A549 (cell line): ENCODE measurements at regions not wholly inside any gene's neighbourhood (a gene's known extent, or its start where the extent isn't known, plus 50 kb on each side); places are given as distances from the start of the nearest gene placed in this dataset.

Experiments used
- ATAC-seq, 2 experiments: fragments of 200-7000 bp in 1 of 2; fragments of >200 bp in 1 of 2; cut with Nextera tagmentation in 1 of 2; cut with Tn5 transposase in 1 of 2; 3 replicates each; pipeline versions ENCODE4 v1.8.0 to v1.9.1; 2018 to 2020; ENCODE audit warnings: mild to moderate bottlenecking in 1 of 2, moderate library complexity in 1 of 2
- CTCF ChIA-PET: fragments of 300-600 bp; sonication (Branson Sonifier 250); formaldehyde crosslinking; extraction: SDS; loops from one replicate; lab custom pipeline; 2021; ENCODE audit warnings: antibody characterized with exemption, inconsistent platforms; lab: Yijun Ruan, JAX
- POLR2A ChIA-PET: fragments of 350-600 bp; formaldehyde crosslinking; extraction: SDS; loops from one replicate; lab custom pipeline; 2021; ENCODE audit warnings: antibody characterized with exemption, inconsistent platforms; lab: Yijun Ruan, JAX
- DNase-seq, 2 experiments: peaks; one replicate each; pipeline versions ENCODE4 v3.0.0 to v3.0.0-alpha.2; 2011 to 2016; ENCODE audit warnings: low read depth in 1 of 2, low spot score in 1 of 2
- FAIRE-seq: peaks from 2 replicates; lab custom pipeline; 2011; peaks lifted over from hg19 to GRCh38; lab: Jason Lieb, UNC
- H3K27ac ChIP-seq, 2 experiments: fragments of >200 bp; sonication (Bioruptor Twin); formaldehyde crosslinking; 3 replicates each; pipeline ENCODE4 v1.5.1; 2016 to 2017
- H3K4me1 ChIP-seq: fragments of >200 bp; sonication (Bioruptor Twin); formaldehyde crosslinking; 3 replicates; pipeline ENCODE4 v1.6.1; 2016
- H3K4me2 ChIP-seq: fragments of >200 bp; sonication (Bioruptor Twin); formaldehyde crosslinking; 3 replicates; pipeline ENCODE4 v1.6.1; 2016
- H3K4me3 ChIP-seq: fragments of >200 bp; sonication (Bioruptor Twin); formaldehyde crosslinking; 3 replicates; pipeline ENCODE4 v1.5.1; 2016
- H3K9me3 ChIP-seq: fragments of >200 bp; sonication (Bioruptor Twin); formaldehyde crosslinking; 3 replicates; pipeline ENCODE4 v1.6.1; 2016
- CTCF ChIP-seq: fragments of >200 bp; sonication (Bioruptor Twin); formaldehyde crosslinking; IDR thresholded peaks from 3 replicates; pipeline ENCODE4 v1.5.1; 2016
- ELK1 ChIP-seq: fragments of 150-350 bp; IDR thresholded peaks from 2 replicates; pipeline ENCODE4 v1.6.1; 2014; ENCODE audit warnings: low read depth, mild to moderate bottlenecking, low read length
- EP300 ChIP-seq, 2 experiments: fragments of >200 bp; sonication (Bioruptor Twin); formaldehyde crosslinking; IDR thresholded peaks; 2 replicates in 1 of 2; 3 replicates in 1 of 2; pipeline ENCODE4 v1.6.1; 2016 to 2017
- ESRRA ChIP-seq: fragments of 150-350 bp; IDR thresholded peaks from 2 replicates; pipeline ENCODE4 v1.6.1; 2014; ENCODE audit warnings: mild to moderate bottlenecking, low read length, borderline replicate concordance
- FOSL2 ChIP-seq, 2 experiments: fragments of 450-650 bp in 1 of 2; fragments of >200 bp in 1 of 2; sonication (Bioruptor Twin) in 1 of 2; formaldehyde crosslinking; IDR thresholded peaks; 2 replicates each; pipeline versions ENCODE4 v1.5.0 to v1.6.1; 2016 to 2020; ENCODE audit warnings: mild to moderate bottlenecking in 1 of 2, moderate library complexity in 1 of 2
- GATA3 ChIP-seq: IDR thresholded peaks from 2 replicates; pipeline ENCODE4 v1.6.1; 2012; ENCODE audit warnings: borderline replicate concordance
- JUN ChIP-seq, 2 experiments: fragments of >200 bp; sonication (Bioruptor Twin); formaldehyde crosslinking; IDR thresholded peaks; 2 replicates in 1 of 2; 3 replicates in 1 of 2; pipeline ENCODE4 v1.6.1; 2016 to 2017
- KDM5A ChIP-seq: fragments of 200-600 bp; sonication (generic); IDR thresholded peaks from 2 replicates; pipeline ENCODE4 v1.6.1; 2016; ENCODE audit warnings: antibody characterized with exemption, mild to moderate bottlenecking
- MAX ChIP-seq: IDR thresholded peaks from 2 replicates; pipeline ENCODE4 v1.6.1; 2012
- MYC ChIP-seq: IDR thresholded peaks from 2 replicates; pipeline ENCODE4 v1.6.1; 2012; ENCODE audit warnings: mild to moderate bottlenecking, inconsistent platforms, low read length, improper control_type of control experiment, borderline replicate concordance
- PBX3 ChIP-seq: IDR thresholded peaks from 2 replicates; pipeline ENCODE4 v1.6.1; 2012
- POLR2AphosphoS2 ChIP-seq: conservative IDR thresholded peaks from 2 replicates; pipeline ENCODE4 v1.6.1; 2012; ENCODE audit warnings: low read length, improper control_type of control experiment, inconsistent platforms
- RCOR1 ChIP-seq: fragments of 150-350 bp; IDR thresholded peaks from 2 replicates; pipeline ENCODE4 v1.6.1; 2014; ENCODE audit warnings: antibody characterized with exemption, low read length, low read depth
- ZNF302 ChIP-seq: fragments of 250-450 bp; sonication (Bioruptor Pico); IDR thresholded peaks from 2 replicates; pipeline ENCODE4 v1.9.0; 2021; ENCODE audit warnings: inconsistent platforms, mild to moderate bottlenecking, moderate library complexity
- WGBS: methylation state at CpG from one replicate; pipeline ENCODE4 v1.1.6; 2017; ENCODE audit errors: missing lambda C conversion rate; 5-methylcytosine and 5-hydroxymethylcytosine counted together
- TF ChIP-seq, protein P1 (sequence below): fragments of 200-600 bp; sonication (generic); IDR thresholded peaks from 2 replicates; pipeline ENCODE4 v1.6.1; 2016; ENCODE audit warnings: antibody characterized with exemption, mild to moderate bottlenecking, moderate library complexity

GRCh38 chr1:112264553-112264952 is 131.5 kb upstream of the CTTNBP2NL start:
- ATAC-seq, result no peak

More at GRCh38 chr1:112264553-112264952, 131.5 kb upstream of the CTTNBP2NL start:
- ChIA-PET CTCF (interaction anchor here (2.1 kb wide), 1 partner anchor 13 kb away, joined by 4 read pairs; no protein-coding TSS in a partner anchor), POLR2A (no interaction called here)
- 55% methylated on average over 2 of the region's 2 CpGs for WGBS
- FAIRE-seq, result no peak
- TF ChIP-seq ESRRA, result no peak
- no peak for TF ChIP-seq JUN (IDR thresholded peaks at IDR 0.05)
- TF ChIP-seq, protein P1, sequence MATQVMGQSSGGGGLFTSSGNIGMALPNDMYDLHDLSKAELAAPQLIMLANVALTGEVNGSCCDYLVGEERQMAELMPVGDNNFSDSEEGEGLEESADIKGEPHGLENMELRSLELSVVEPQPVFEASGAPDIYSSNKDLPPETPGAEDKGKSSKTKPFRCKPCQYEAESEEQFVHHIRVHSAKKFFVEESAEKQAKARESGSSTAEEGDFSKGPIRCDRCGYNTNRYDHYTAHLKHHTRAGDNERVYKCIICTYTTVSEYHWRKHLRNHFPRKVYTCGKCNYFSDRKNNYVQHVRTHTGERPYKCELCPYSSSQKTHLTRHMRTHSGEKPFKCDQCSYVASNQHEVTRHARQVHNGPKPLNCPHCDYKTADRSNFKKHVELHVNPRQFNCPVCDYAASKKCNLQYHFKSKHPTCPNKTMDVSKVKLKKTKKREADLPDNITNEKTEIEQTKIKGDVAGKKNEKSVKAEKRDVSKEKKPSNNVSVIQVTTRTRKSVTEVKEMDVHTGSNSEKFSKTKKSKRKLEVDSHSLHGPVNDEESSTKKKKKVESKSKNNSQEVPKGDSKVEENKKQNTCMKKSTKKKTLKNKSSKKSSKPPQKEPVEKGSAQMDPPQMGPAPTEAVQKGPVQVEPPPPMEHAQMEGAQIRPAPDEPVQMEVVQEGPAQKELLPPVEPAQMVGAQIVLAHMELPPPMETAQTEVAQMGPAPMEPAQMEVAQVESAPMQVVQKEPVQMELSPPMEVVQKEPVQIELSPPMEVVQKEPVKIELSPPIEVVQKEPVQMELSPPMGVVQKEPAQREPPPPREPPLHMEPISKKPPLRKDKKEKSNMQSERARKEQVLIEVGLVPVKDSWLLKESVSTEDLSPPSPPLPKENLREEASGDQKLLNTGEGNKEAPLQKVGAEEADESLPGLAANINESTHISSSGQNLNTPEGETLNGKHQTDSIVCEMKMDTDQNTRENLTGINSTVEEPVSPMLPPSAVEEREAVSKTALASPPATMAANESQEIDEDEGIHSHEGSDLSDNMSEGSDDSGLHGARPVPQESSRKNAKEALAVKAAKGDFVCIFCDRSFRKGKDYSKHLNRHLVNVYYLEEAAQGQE, result no peak
- no peak for TF ChIP-seq ELK1
- no peak for TF ChIP-seq FOSL2 (IDR thresholded peaks at IDR 0.05)
- no peak for TF ChIP-seq FOSL2 (CRISPR knock-in tag; IDR thresholded peaks at IDR 0.05)
- no peak for TF ChIP-seq ZNF302 (CRISPR knock-in tag)
- TF ChIP-seq POLR2AphosphoS2, result no peak
- TF ChIP-seq GATA3, result no peak
- no peak for TF ChIP-seq PBX3
- TF ChIP-seq EP300 (IDR thresholded peaks at IDR 0.05), result no peak
- TF ChIP-seq RCOR1, result no peak
- TF ChIP-seq CTCF, result no peak
- TF ChIP-seq KDM5A, result no peak
- TF ChIP-seq MAX, result no peak
- no peak for TF ChIP-seq MYC
- Histone ChIP-seq H3K27ac (no peak overlapping the region), H3K4me3 (no peak overlapping the region), H3K4me1 (no peaks in the 10 kb centered on the region), H3K4me2 (no peak overlapping the region), H3K9me3 (no peaks in the 10 kb centered on the region)
- DNase-seq, result no peak
